ENCODE measurements at regions not wholly inside any gene's neighbourhood (a gene's known extent, or its start where the extent isn't known, plus 50 kb on each side); places are given as distances from the start of the nearest gene placed in this dataset.
A peak's percentile ranks its signal among the peaks of the same experiment; 100 is the strongest.
"Not testable (repeated sequence)": the region's sequence is repeated elsewhere in the genome, so short reads cannot be mapped to it uniquely, and the experiment has no call there.

DNA sequence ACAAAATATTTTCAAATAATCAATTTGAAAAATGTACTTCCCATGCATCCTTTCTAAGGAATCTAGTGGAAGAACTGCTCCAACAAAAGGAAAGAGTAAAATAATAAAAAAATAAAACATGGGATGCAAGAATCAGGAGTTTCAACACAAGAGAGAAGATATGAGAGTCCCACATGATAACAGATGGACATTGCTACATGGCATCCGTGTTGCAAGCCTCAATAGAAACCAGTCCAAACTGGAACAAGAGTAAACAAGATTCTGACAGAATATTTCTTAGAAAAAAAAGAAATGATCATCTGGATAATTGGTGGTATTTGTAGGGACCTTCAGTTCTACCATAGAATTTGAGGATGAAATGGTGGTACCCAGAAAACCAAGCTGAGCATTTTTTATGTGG, 186.8 kb downstream of the FRK start:
- Mint-ChIP-seq H3K27ac (ENCODE audit: unreplicated experiment) (no peak overlapping the region), H3K36me3 (ENCODE audit: unreplicated experiment) (no peaks in the 10 kb centered on the region), H3K4me3 (ENCODE audit: unreplicated experiment) (no peak overlapping the region), H3K4me1 (ENCODE audit: low read depth, unreplicated experiment) (peaks cover 19% of the 10 kb centered on the region), H3K9me3 (ENCODE audit: unreplicated experiment) (peaks cover 3% of the 10 kb centered on the region), H3K27me3 (ENCODE audit: unreplicated experiment) (peaks cover 2% of the 10 kb centered on the region)
- no peak for DNase-seq
- TF ChIP-seq, protein P1, sequence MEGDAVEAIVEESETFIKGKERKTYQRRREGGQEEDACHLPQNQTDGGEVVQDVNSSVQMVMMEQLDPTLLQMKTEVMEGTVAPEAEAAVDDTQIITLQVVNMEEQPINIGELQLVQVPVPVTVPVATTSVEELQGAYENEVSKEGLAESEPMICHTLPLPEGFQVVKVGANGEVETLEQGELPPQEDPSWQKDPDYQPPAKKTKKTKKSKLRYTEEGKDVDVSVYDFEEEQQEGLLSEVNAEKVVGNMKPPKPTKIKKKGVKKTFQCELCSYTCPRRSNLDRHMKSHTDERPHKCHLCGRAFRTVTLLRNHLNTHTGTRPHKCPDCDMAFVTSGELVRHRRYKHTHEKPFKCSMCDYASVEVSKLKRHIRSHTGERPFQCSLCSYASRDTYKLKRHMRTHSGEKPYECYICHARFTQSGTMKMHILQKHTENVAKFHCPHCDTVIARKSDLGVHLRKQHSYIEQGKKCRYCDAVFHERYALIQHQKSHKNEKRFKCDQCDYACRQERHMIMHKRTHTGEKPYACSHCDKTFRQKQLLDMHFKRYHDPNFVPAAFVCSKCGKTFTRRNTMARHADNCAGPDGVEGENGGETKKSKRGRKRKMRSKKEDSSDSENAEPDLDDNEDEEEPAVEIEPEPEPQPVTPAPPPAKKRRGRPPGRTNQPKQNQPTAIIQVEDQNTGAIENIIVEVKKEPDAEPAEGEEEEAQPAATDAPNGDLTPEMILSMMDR (IDR thresholded peaks at IDR 0.05; ENCODE audit: partially characterized antibody, unreplicated experiment): no peak

DNA sequence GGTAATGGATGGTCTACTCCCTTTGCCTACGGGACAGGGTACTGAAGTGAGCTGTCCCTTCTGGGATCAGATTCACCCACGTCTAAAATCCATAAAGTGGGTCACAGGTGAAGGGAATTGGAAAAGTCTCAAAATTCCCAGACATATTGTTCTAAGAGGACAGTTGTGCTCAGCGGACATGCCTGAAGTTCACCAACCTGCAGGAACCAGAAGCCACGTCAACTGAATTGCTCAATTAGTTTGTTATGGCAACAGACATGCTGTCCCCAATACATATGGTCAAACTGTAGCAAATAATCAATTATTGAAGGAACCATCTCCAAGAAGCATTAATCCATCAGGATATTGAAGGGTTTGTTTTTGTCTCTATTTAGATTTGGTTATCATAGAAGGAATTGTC, 190.2 kb downstream of the FRK start:
- Mint-ChIP-seq H3K27me3 (ENCODE audit: unreplicated experiment) (peaks cover 2% of the 10 kb centered on the region), H3K4me3 (ENCODE audit: unreplicated experiment) (no peak overlapping the region), H3K36me3 (ENCODE audit: unreplicated experiment) (no peaks in the 10 kb centered on the region), H3K27ac (ENCODE audit: unreplicated experiment) (peak overlapping the region; percentile 45), H3K9me3 (ENCODE audit: unreplicated experiment) (peaks cover 3% of the 10 kb centered on the region), H3K4me1 (ENCODE audit: low read depth, unreplicated experiment) (peaks cover 3% of the 10 kb centered on the region)
- TF ChIP-seq, protein P1 (IDR thresholded peaks at IDR 0.05; ENCODE audit: partially characterized antibody, unreplicated experiment): no peak
- no peak for DNase-seq

GRCh38 chr6:115865914-115866313, 194.8 kb downstream of the FRK start:
- Mint-ChIP-seq H3K4me1 (ENCODE audit: low read depth, unreplicated experiment) (peaks cover 1% of the 10 kb centered on the region), H3K27me3 (ENCODE audit: unreplicated experiment) (peaks cover 2% of the 10 kb centered on the region), H3K4me3 (ENCODE audit: unreplicated experiment) (no peak overlapping the region), H3K36me3 (ENCODE audit: unreplicated experiment) (no peaks in the 10 kb centered on the region), H3K27ac (ENCODE audit: unreplicated experiment) (no peak overlapping the region), H3K9me3 (ENCODE audit: unreplicated experiment) (peaks cover 3% of the 10 kb centered on the region)
- DNase-seq: no peak
- TF ChIP-seq, protein P1 (IDR thresholded peaks at IDR 0.05; ENCODE audit: partially characterized antibody, unreplicated experiment): no peak

- TF ChIP-seq, protein P1 (IDR thresholded peaks at IDR 0.05; ENCODE audit: partially characterized antibody, unreplicated experiment): no peak
- Mint-ChIP-seq H3K9me3 (ENCODE audit: unreplicated experiment) (peaks cover 2% of the 10 kb centered on the region), H3K4me1 (ENCODE audit: low read depth, unreplicated experiment) (no peaks in the 10 kb centered on the region), H3K36me3 (ENCODE audit: unreplicated experiment) (no peaks in the 10 kb centered on the region), H3K27ac (ENCODE audit: unreplicated experiment) (no peak overlapping the region), H3K27me3 (ENCODE audit: unreplicated experiment) (peaks cover 2% of the 10 kb centered on the region), H3K4me3 (ENCODE audit: unreplicated experiment) (no peak overlapping the region)
- DNase-seq: no peak
Observed at GRCh38 chr6:115863211-115863610, 197.5 kb downstream of the FRK start.

GRCh38 chr6:115861658-115862057, 199.0 kb downstream of the FRK start:
- not testable (repeated sequence) for H3K9me3 Mint-ChIP-seq (ENCODE audit: unreplicated experiment); H3K27me3 Mint-ChIP-seq (ENCODE audit: unreplicated experiment); H3K27ac Mint-ChIP-seq (ENCODE audit: unreplicated experiment); DNase-seq; H3K4me1 Mint-ChIP-seq (ENCODE audit: low read depth, unreplicated experiment); H3K36me3 Mint-ChIP-seq (ENCODE audit: unreplicated experiment); H3K4me3 Mint-ChIP-seq (ENCODE audit: unreplicated experiment)

DNA sequence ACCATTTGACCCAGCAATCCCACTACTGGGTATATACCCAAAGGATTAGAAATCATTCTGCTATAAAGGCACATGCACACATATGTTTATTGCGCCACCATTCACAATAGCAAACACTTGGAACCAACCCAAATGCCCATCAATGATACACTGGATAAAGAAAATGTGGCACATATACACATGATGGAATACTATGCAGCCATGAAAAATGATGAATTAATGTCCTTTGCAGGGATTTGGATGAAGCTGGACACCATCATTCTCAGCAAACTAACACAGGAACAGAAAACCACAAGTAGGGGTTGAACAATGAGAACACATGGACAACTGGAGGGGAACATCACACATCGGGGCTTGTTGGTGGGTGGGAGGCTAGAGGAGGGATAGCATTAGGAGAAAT, 201.1 kb downstream of the FRK start:
- not testable (repeated sequence) for H3K4me1 Mint-ChIP-seq (ENCODE audit: low read depth, unreplicated experiment); H3K27me3 Mint-ChIP-seq (ENCODE audit: unreplicated experiment); H3K27ac Mint-ChIP-seq (ENCODE audit: unreplicated experiment); H3K4me3 Mint-ChIP-seq (ENCODE audit: unreplicated experiment); H3K9me3 Mint-ChIP-seq (ENCODE audit: unreplicated experiment); DNase-seq
- H3K36me3 Mint-ChIP-seq (ENCODE audit: unreplicated experiment): peaks cover 12% of the 10 kb centered on the region
